Muscle layer of duodenum (tissue), 2 donors: ENCODE measurements at regions not wholly inside any gene's neighbourhood (a gene's known extent, or its start where the extent isn't known, plus 50 kb on each side); places are given as distances from the start of the nearest gene placed in this dataset.

Experiments
- H3K27ac ChIP-seq: one replicate; pipeline ENCODE4 v1.7.0; 2013; ENCODE audit warnings: mild to moderate bottlenecking, low read length
- H3K27me3 ChIP-seq: one replicate; pipeline ENCODE4 v1.7.0; 2013; ENCODE audit warnings: low read depth, mild to moderate bottlenecking, control low read depth, low read length
- H3K36me3 ChIP-seq, 2 donors: one replicate each; pipeline ENCODE4 v1.7.0; 2013; ENCODE audit warnings: low read length in 2 of 2, control low read depth in 1 of 2, mild to moderate bottlenecking in 1 of 2; ENCODE audit not compliant: insufficient read depth in 2 of 2, control insufficient read depth in 1 of 2
- H3K4me1 ChIP-seq, 2 donors: one replicate each; pipeline ENCODE4 v1.7.0; 2013; ENCODE audit warnings: low read length in 2 of 2, mild to moderate bottlenecking in 2 of 2, control low read depth in 1 of 2, moderate library complexity in 1 of 2; ENCODE audit not compliant: insufficient read depth in 2 of 2, control insufficient read depth in 1 of 2
- H3K4me3 ChIP-seq, 2 donors: one replicate each; pipeline ENCODE4 v1.7.0; 2013; ENCODE audit warnings: low read length in 2 of 2, low read depth in 1 of 2, mild to moderate bottlenecking in 1 of 2
- H3K9me3 ChIP-seq, 2 donors: one replicate each; pipeline ENCODE4 v1.7.0; 2013; ENCODE audit warnings: low read length in 2 of 2, control low read depth in 1 of 2, mild to moderate bottlenecking in 1 of 2; ENCODE audit not compliant: control insufficient read depth in 1 of 2
- donor health status: healthy.

GRCh38 chr6:137983269-137983668 lies 116.2 kb downstream of the TNFAIP3 start:
- H3K4me3 ChIP-seq = no peak overlapping the region
- no peaks in the 10 kb centered on the region for H3K36me3 ChIP-seq
- H3K27ac ChIP-seq = no peak overlapping the region
- no peaks in the 10 kb centered on the region for H3K4me1 ChIP-seq
- H3K27me3 ChIP-seq = no peaks in the 10 kb centered on the region
- no peaks in the 10 kb centered on the region for H3K9me3 ChIP-seq

- Histone ChIP-seq H3K27ac (no peak overlapping the region), H3K36me3 (no peaks in the 10 kb centered on the region), H3K4me3 (no peak overlapping the region), H3K27me3 (no peaks in the 10 kb centered on the region), H3K4me1 (no peaks in the 10 kb centered on the region), H3K9me3 (no peaks in the 10 kb centered on the region)
Observed at GRCh38 chr6:137989664-137990063, 117.6 kb downstream of the PERP start.

GRCh38 chr6:137995371-137995770 lies 111.8 kb downstream of the PERP start:
- H3K36me3 ChIP-seq = no peaks in the 10 kb centered on the region
- no peak overlapping the region for H3K27ac ChIP-seq
- no peak overlapping the region for H3K4me3 ChIP-seq
- peaks cover 0 to 5% of the 10 kb centered on the region in 2 donors for H3K9me3 ChIP-seq
- no peaks in the 10 kb centered on the region for H3K27me3 ChIP-seq
- no peaks in the 10 kb centered on the region for H3K4me1 ChIP-seq

- Histone ChIP-seq H3K9me3 (peaks cover 0 to 5% of the 10 kb centered on the region in 2 donors), H3K4me1 (no peaks in the 10 kb centered on the region), H3K4me3 (no peak overlapping the region), H3K27me3 (no peaks in the 10 kb centered on the region), H3K36me3 (no peaks in the 10 kb centered on the region), H3K27ac (no peak overlapping the region)
Observed at GRCh38 chr6:137998461-137999019, 108.7 kb downstream of the PERP start.

GRCh38 chr6:137999815-138000214 lies 107.4 kb downstream of the PERP start:
- H3K27ac ChIP-seq = no peak overlapping the region
- H3K9me3 ChIP-seq = peaks cover 0 to 5% of the 10 kb centered on the region in 2 donors
- no peaks in the 10 kb centered on the region for H3K36me3 ChIP-seq
- H3K4me1 ChIP-seq = no peaks in the 10 kb centered on the region
- no peak overlapping the region for H3K4me3 ChIP-seq
- H3K27me3 ChIP-seq = no peaks in the 10 kb centered on the region

GRCh38 chr6:138000941-138001340 lies 106.3 kb downstream of the PERP start:
- Histone ChIP-seq H3K36me3 (no peaks in the 10 kb centered on the region), H3K27ac (no peak overlapping the region), H3K4me3 (no peak overlapping the region), H3K27me3 (no peaks in the 10 kb centered on the region), H3K9me3 (peaks cover 0 to 5% of the 10 kb centered on the region in 2 donors), H3K4me1 (no peaks in the 10 kb centered on the region)

- no peaks in the 10 kb centered on the region for H3K36me3 ChIP-seq
- H3K9me3 ChIP-seq = peaks cover 0 to 5% of the 10 kb centered on the region in 2 donors
- H3K4me1 ChIP-seq = no peaks in the 10 kb centered on the region
- no peak overlapping the region for H3K4me3 ChIP-seq
- H3K27me3 ChIP-seq = no peaks in the 10 kb centered on the region
- no peak overlapping the region for H3K27ac ChIP-seq
Observed at GRCh38 chr6:138001750-138002349, 105.4 kb downstream of the PERP start.

GRCh38 chr6:138004430-138005287 lies 102.6 kb downstream of the PERP start:
- H3K4me1 ChIP-seq = no peaks in the 10 kb centered on the region
- H3K9me3 ChIP-seq = no peaks in the 10 kb centered on the region
- no peak overlapping the region for H3K27ac ChIP-seq
- H3K36me3 ChIP-seq = no peaks in the 10 kb centered on the region
- H3K27me3 ChIP-seq = no peaks in the 10 kb centered on the region
- H3K4me3 ChIP-seq = no peak overlapping the region

GRCh38 chr6:138005846-138006245 lies 101.4 kb downstream of the PERP start:
- H3K36me3 ChIP-seq = no peaks in the 10 kb centered on the region

GRCh38 chr6:138007014-138007472 lies 100.2 kb downstream of the PERP start:
- no peak overlapping the region for H3K27ac ChIP-seq
- H3K27me3 ChIP-seq = no peaks in the 10 kb centered on the region
- no peaks in the 10 kb centered on the region for H3K4me1 ChIP-seq

More at GRCh38 chr6:138005846-138006245, 101.4 kb downstream of the PERP start:
- no peaks in the 10 kb centered on the region for H3K9me3 ChIP-seq
- no peaks in the 10 kb centered on the region for H3K4me1 ChIP-seq
- H3K4me3 ChIP-seq = no peak overlapping the region
- no peaks in the 10 kb centered on the region for H3K27me3 ChIP-seq
- no peak overlapping the region for H3K27ac ChIP-seq

GRCh38 chr6:138008791-138009190 lies 98.4 kb downstream of the PERP start:
- no peaks in the 10 kb centered on the region for H3K36me3 ChIP-seq
- no peaks in the 10 kb centered on the region for H3K9me3 ChIP-seq
- H3K4me3 ChIP-seq = no peak overlapping the region
- H3K4me1 ChIP-seq = no peaks in the 10 kb centered on the region
- H3K27ac ChIP-seq = no peak overlapping the region
- H3K27me3 ChIP-seq = no peaks in the 10 kb centered on the region

More at GRCh38 chr6:138007014-138007472, 100.2 kb downstream of the PERP start:
- no peaks in the 10 kb centered on the region for H3K9me3 ChIP-seq
- no peaks in the 10 kb centered on the region for H3K36me3 ChIP-seq
- no peak overlapping the region for H3K4me3 ChIP-seq
